ENCODE measurements at regions not wholly inside any gene's neighbourhood (a gene's known extent, or its start where the extent isn't known, plus 50 kb on each side); places are given as distances from the start of the nearest gene placed in this dataset.
A peak's percentile ranks its signal among the peaks of the same experiment; 100 is the strongest.

- TF ChIP-seq, protein P1, sequence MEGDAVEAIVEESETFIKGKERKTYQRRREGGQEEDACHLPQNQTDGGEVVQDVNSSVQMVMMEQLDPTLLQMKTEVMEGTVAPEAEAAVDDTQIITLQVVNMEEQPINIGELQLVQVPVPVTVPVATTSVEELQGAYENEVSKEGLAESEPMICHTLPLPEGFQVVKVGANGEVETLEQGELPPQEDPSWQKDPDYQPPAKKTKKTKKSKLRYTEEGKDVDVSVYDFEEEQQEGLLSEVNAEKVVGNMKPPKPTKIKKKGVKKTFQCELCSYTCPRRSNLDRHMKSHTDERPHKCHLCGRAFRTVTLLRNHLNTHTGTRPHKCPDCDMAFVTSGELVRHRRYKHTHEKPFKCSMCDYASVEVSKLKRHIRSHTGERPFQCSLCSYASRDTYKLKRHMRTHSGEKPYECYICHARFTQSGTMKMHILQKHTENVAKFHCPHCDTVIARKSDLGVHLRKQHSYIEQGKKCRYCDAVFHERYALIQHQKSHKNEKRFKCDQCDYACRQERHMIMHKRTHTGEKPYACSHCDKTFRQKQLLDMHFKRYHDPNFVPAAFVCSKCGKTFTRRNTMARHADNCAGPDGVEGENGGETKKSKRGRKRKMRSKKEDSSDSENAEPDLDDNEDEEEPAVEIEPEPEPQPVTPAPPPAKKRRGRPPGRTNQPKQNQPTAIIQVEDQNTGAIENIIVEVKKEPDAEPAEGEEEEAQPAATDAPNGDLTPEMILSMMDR (IDR thresholded peaks at IDR 0.05; ENCODE audit: low read depth, low read length) = no peak
- TF ChIP-seq POLR2A (IDR thresholded peaks at IDR 0.05; ENCODE audit: extremely low read depth, insufficient read length) = no peak
- peak; percentile 61 for TF ChIP-seq MYC (IDR thresholded peaks at IDR 0.05; ENCODE audit: low read depth, low read length)
Observed at GRCh38 chr9:135224286-135224877, 136.9 kb downstream of the OLFM1 start.

Measured in NB4 (cell line).